ENCODE measurements at regions not wholly inside any gene's neighbourhood (a gene's known extent, or its start where the extent isn't known, plus 50 kb on each side); places are given as distances from the start of the nearest gene placed in this dataset.

- no peak for DNase-seq
Measured at GRCh38 chr11:95515371-95515770, 274.2 kb downstream of the FAM76B start.

DNA sequence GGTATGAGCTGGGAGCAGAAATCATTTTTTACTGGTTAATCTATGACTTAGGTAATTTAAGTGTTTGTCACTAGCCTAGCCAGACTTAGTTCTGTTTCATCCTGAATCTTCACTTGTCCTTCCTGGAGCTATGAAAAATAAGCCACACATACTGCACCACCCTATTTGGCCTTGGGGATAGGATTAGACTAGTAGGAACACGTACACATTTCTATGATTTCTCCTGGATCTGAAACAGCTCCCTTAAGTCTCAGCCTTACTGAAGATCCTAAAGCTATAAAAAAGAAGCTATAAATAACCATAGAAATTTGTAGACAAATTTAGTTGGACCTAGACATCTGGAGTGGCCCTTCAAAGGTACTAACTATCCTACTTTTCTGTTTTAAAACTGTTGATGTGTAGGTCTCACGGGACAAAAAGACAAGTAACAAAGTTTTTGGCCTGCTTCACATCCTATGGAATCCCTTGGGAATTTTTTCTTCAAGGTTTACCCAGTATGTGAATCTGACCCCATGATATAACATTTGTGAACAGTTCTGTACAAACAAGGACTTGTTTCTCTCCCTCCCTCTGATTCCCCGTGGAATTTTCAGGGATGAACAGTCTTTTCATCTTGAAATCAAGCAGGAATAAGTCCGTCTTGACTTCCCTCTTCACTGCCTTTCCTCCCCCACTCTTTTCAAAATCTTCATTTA lies 275.0 kb downstream of the FAM76B start:
- DNase-seq, result no peak

- DNase-seq, result no peak
Measured at GRCh38 chr11:95512682-95513081, 276.9 kb downstream of the FAM76B start.

GRCh38 chr11:95512177-95512576 lies 277.4 kb downstream of the FAM76B start:
- DNase-seq, result no peak

- no peak for DNase-seq
Measured at GRCh38 chr11:95508219-95508890, 277.4 kb upstream of the SESN3 start.

DNA sequence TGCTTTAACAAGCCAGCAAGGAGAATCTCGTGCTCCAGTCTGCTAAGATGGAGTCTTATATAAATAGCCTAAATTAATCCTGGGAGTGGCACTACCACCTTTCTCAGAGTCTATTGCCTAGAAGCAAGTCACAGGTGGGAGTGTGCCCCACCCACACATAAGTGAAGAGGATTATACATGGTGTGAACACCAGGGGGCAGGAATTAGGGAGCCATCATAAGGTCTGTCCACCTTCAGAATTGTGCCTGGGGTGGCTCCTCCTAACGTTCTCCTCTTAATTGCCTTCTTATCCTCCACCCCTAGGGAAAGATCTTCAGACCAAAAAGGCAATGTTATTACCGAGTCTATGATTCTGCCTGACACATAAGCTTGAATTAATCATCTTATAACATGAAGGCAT lies 276.8 kb upstream of the SESN3 start:
- DNase-seq, result no peak

DNA sequence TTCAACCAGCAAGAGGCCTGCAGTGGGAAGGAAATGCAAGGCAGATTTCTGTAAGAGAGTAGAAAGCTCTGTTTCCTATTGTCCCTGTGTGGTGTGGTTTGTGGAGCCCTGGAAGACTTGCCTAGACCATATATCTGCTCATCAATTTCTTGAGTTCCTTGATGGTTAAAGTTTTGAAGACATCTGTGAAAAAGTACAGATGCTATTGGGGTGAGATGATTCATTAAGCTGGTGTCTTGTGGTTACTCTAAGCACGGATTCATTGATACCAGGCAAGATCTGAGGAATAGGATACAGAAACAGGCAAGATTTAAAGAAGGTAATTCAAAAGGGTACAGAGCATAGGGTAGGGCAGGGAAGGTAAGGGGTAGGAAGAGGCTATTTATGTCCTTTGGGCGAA lies 275.8 kb upstream of the SESN3 start:
- DNase-seq, result no peak

GRCh38 chr11:95505927-95506426 lies 275.0 kb upstream of the SESN3 start:
- DNase-seq, result no peak

DNA sequence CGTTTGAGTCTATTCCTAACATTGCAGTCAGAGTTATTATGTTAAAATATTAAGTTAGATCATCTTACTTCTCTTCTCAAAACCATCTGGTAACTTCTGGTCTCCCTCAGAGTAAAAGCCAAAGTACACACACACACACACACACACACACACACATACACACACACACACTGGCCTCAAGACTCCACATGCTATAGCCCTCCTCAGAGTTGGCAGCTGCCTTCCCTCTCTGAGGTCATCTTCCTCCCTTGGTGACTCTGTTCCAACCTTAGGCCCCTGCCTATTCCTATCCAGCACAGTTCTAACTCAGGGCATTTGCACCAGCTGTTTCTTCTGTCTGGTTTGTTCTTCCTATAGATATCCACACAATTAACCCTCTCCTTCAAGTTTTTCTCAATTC lies 272.0 kb upstream of the SESN3 start:
- DNase-seq, result no peak

DNA sequence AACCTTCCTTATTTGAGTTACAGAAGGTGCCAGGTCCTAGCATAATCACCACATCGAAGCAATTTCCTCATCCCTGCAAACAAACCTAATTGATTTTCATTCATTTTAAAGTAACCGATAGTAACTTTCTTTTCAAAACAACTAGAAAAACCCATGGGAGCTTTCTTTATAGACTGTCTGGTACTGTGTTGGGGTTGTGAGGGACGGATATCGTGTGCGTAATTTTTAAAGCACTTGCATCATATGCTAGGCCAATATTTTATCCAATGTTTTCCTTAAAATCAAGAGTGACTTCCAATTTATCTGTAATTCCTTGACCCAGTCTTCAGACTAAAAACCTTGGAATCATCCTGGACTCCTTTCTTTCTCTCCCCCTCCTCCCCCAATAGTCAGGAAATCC lies 271.5 kb upstream of the SESN3 start:
- DNase-seq, result no peak

DNA sequence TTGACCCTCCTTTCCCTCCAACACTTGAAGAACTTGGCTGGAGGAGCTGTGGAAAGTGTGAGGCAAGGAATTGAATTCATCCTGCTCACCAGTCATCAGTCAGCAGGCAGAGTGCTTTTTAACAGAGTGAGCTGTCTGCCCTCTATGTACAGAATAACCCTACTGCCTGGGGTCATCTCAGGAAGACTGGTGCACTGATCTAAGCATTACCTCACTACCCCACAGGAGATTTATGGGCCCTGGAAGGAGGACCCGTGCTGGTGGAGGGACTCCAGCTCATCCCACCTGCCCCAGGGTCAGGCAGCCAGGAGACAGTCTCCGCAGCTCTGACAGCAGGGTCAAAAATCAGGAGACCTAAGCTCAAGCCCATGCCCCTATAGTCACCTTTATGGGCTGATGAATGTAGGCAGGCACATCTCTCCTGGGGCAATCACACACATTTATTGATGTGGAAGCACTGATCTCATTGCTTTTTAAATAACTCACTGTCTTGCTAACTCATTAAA lies 270.8 kb upstream of the SESN3 start:
- no peak for DNase-seq

- DNase-seq, result no peak
Measured at GRCh38 chr11:95500466-95500865, 269.5 kb upstream of the SESN3 start.

GRCh38 chr11:95499516-95500135 lies 268.6 kb upstream of the SESN3 start:
- DNase-seq, result no peak

DNA sequence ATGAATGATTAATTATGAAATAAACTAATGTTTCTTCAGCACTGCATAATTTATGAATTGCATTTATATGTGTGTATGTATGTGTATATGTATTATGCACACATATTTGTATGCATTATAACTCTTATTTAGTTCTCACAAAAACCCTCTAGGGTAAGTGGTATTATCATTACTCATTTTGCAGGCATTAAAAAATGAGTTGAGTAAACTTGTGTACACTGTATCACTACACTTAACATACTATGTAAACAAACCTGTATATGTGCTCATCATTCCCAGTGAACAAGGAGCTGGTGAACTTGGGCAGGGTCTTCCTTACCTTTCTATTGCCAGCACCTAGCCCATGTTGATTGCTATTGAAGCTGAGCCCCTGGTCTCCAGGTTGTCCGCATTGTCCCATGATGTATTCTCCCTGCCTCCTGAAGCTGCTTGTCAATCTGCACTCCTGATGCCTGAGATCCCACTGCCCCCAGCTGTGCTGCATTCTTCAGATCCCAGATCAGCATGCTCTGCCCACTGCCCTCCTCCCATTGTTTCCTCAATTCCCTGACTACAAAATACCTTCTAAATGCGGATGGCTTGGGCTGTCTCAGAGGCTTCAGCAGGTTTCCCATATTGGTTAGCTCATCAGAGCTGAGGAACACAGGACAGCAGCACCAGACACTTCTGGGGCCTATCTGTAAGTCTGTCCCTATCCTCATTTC lies 267.9 kb upstream of the SESN3 start:
- DNase-seq, result no peak

- DNase-seq, result no peak
Measured at GRCh38 chr11:95496901-95497300, 265.9 kb upstream of the SESN3 start.

GRCh38 chr11:95495706-95496105 lies 264.7 kb upstream of the SESN3 start:
- DNase-seq, result no peak

GRCh38 chr11:95494856-95495255 lies 263.9 kb upstream of the SESN3 start:
- no peak for DNase-seq

DNA sequence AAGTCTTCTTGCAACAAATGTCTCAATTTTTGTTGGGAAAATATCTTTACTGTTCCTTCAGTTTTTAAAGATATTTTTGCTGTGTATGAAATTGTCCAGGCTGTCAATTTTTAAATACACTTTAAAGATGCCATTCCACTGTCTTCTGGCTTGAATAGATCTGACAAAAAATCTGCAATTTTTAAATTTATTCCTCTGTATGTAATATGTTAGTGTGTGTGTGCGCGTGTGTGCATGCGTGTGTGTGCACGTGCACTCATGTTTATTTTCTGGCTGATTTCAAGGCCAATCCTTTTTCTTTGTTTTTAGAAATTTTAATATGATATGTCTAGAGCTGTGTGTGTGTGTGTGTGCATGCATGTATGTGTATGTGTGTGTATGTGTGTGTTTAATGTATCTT lies 263.2 kb upstream of the SESN3 start:
- DNase-seq, result no peak

GRCh38 chr11:95490625-95491024 lies 259.6 kb upstream of the SESN3 start:
- no peak for DNase-seq

GRCh38 chr11:95487938-95488337 lies 256.9 kb upstream of the SESN3 start:
- DNase-seq, result no peak

DNA sequence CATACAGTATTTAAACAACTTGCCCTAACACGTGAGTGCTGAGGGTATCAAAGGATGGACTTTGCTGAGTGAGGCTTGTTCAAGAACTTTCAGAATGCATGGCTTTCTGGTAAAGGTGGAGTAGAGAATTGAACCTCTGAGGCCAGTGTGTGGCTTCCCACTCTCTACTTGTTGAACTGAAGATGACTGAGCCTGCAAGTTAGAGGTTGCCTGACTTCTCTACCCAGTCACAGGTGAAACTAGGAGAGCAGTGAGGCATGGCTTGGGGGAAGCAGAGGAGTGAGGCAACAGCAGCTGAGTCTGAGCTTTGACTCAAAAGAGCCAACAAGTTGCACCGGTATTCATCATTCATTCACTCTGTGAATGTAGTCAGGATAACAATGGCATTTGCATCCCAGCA lies 256.4 kb upstream of the SESN3 start:
- no peak for DNase-seq

- no peak for DNase-seq
Measured at GRCh38 chr11:95486979-95487378, 256.0 kb upstream of the SESN3 start.

- no peak for DNase-seq
Measured at GRCh38 chr11:95486466-95486865, 255.5 kb upstream of the SESN3 start.

Measured in left kidney (tissue), 1 donor.